K562 (cell line): ENCODE measurements at regions not wholly inside any gene's neighbourhood (a gene's known extent, or its start where the extent isn't known, plus 50 kb on each side); places are given as distances from the start of the nearest gene placed in this dataset.

ENCODE experiments used
- ETS2 ChIP-seq: IDR thresholded peaks from 2 replicates; pipeline ENCODE4 v1.6.1; 2016; ENCODE audit warnings: borderline replicate concordance, missing genetic modification characterization, mild to moderate bottlenecking, moderate library complexity, missing compliant biosample characterization; ENCODE audit not compliant: poor library complexity, severe bottlenecking
- ZNF217 ChIP-seq: sonication (generic); formaldehyde crosslinking; IDR thresholded peaks from 2 replicates; pipeline ENCODE4 v1.8.0; 2022; ENCODE audit warnings: mild to moderate bottlenecking, missing genetic modification reagents
- TF ChIP-seq, protein P1 (sequence below), 2 experiments: fragments of 450-650 bp in 1 of 2; sonication (generic) in 1 of 2; formaldehyde crosslinking in 1 of 2; IDR thresholded peaks; 2 replicates each; pipeline versions ENCODE4 v1.7.1 to v1.9.0; 2016 to 2022; ENCODE audit warnings: inconsistent platforms in 1 of 2, mild to moderate bottlenecking in 1 of 2, missing genetic modification reagents in 1 of 2
- TF ChIP-seq, protein P2 (sequence below), 2 experiments: fragments of 450-650 bp; formaldehyde crosslinking in 1 of 2; IDR thresholded peaks; 2 replicates each; pipeline versions ENCODE4 v1.4.0 to v1.6.1; 2014 to 2020; ENCODE audit warnings: mild to moderate bottlenecking in 2 of 2, borderline replicate concordance in 1 of 2, low read depth in 1 of 2
- TF ChIP-seq, protein P3 (sequence below): fragments of 250-450 bp; sonication (Bioruptor Pico); IDR thresholded peaks from 2 replicates; pipeline ENCODE4 v1.9.0; 2021; ENCODE audit warnings: mild to moderate bottlenecking, inconsistent platforms

DNA sequence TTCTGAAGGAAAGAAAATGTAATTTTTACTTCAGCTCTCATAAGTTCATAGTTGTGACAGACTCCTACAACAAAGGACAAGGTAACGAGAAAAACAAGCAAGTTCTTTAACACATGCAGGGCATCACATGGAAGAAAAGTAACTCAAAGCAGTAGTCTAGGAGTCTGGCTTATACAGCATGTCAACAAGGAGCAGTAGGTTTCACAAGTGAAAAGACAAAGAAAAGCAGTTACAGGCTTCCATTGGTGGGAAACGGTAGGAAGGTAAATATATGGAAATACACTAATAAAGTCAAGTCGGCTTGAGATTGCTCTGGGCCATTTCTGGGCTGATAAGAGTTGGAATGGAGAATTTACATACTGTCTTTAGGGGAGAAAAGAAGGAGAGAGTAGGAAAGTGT lies 228.4 kb upstream of the ZFP42 start (continued):
- TF ChIP-seq, protein P1, sequence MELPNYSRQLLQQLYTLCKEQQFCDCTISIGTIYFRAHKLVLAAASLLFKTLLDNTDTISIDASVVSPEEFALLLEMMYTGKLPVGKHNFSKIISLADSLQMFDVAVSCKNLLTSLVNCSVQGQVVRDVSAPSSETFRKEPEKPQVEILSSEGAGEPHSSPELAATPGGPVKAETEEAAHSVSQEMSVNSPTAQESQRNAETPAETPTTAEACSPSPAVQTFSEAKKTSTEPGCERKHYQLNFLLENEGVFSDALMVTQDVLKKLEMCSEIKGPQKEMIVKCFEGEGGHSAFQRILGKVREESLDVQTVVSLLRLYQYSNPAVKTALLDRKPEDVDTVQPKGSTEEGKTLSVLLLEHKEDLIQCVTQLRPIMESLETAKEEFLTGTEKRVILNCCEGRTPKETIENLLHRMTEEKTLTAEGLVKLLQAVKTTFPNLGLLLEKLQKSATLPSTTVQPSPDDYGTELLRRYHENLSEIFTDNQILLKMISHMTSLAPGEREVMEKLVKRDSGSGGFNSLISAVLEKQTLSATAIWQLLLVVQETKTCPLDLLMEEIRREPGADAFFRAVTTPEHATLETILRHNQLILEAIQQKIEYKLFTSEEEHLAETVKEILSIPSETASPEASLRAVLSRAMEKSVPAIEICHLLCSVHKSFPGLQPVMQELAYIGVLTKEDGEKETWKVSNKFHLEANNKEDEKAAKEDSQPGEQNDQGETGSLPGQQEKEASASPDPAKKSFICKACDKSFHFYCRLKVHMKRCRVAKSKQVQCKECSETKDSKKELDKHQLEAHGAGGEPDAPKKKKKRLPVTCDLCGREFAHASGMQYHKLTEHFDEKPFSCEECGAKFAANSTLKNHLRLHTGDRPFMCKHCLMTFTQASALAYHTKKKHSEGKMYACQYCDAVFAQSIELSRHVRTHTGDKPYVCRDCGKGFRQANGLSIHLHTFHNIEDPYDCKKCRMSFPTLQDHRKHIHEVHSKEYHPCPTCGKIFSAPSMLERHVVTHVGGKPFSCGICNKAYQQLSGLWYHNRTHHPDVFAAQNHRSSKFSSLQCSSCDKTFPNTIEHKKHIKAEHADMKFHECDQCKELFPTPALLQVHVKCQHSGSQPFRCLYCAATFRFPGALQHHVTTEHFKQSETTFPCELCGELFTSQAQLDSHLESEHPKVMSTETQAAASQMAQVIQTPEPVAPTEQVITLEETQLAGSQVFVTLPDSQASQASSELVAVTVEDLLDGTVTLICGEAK (IDR thresholded peaks at IDR 0.05) = no peak
- TF ChIP-seq, protein P1 (CRISPR knock-in tag; IDR thresholded peaks at IDR 0.05) = no peak
- TF ChIP-seq, protein P2, sequence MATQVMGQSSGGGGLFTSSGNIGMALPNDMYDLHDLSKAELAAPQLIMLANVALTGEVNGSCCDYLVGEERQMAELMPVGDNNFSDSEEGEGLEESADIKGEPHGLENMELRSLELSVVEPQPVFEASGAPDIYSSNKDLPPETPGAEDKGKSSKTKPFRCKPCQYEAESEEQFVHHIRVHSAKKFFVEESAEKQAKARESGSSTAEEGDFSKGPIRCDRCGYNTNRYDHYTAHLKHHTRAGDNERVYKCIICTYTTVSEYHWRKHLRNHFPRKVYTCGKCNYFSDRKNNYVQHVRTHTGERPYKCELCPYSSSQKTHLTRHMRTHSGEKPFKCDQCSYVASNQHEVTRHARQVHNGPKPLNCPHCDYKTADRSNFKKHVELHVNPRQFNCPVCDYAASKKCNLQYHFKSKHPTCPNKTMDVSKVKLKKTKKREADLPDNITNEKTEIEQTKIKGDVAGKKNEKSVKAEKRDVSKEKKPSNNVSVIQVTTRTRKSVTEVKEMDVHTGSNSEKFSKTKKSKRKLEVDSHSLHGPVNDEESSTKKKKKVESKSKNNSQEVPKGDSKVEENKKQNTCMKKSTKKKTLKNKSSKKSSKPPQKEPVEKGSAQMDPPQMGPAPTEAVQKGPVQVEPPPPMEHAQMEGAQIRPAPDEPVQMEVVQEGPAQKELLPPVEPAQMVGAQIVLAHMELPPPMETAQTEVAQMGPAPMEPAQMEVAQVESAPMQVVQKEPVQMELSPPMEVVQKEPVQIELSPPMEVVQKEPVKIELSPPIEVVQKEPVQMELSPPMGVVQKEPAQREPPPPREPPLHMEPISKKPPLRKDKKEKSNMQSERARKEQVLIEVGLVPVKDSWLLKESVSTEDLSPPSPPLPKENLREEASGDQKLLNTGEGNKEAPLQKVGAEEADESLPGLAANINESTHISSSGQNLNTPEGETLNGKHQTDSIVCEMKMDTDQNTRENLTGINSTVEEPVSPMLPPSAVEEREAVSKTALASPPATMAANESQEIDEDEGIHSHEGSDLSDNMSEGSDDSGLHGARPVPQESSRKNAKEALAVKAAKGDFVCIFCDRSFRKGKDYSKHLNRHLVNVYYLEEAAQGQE (IDR thresholded peaks at IDR 0.05; ENCODE audit: borderline replicate concordance) = no peak
- TF ChIP-seq, protein P2 (CRISPR knock-in tag; IDR thresholded peaks at IDR 0.05; ENCODE audit: low read depth) = no peak
- TF ChIP-seq ZNF217 (no peak), ETS2 (no peak)
- TF ChIP-seq, protein P3, sequence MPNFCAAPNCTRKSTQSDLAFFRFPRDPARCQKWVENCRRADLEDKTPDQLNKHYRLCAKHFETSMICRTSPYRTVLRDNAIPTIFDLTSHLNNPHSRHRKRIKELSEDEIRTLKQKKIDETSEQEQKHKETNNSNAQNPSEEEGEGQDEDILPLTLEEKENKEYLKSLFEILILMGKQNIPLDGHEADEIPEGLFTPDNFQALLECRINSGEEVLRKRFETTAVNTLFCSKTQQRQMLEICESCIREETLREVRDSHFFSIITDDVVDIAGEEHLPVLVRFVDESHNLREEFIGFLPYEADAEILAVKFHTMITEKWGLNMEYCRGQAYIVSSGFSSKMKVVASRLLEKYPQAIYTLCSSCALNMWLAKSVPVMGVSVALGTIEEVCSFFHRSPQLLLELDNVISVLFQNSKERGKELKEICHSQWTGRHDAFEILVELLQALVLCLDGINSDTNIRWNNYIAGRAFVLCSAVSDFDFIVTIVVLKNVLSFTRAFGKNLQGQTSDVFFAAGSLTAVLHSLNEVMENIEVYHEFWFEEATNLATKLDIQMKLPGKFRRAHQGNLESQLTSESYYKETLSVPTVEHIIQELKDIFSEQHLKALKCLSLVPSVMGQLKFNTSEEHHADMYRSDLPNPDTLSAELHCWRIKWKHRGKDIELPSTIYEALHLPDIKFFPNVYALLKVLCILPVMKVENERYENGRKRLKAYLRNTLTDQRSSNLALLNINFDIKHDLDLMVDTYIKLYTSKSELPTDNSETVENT (CRISPR knock-in tag) = no peak
